HG03460 (cell line): ENCODE measurements at regions not wholly inside any gene's neighbourhood (a gene's known extent, or its start where the extent isn't known, plus 50 kb on each side); places are given as distances from the start of the nearest gene placed in this dataset.

ENCODE experiments used
- ATAC-seq: cut with Tn5 transposase; IDR thresholded peaks from one replicate; pipeline ENCODE4 v1.9.1; 2021; ENCODE audit not compliant: unreplicated experiment

DNA sequence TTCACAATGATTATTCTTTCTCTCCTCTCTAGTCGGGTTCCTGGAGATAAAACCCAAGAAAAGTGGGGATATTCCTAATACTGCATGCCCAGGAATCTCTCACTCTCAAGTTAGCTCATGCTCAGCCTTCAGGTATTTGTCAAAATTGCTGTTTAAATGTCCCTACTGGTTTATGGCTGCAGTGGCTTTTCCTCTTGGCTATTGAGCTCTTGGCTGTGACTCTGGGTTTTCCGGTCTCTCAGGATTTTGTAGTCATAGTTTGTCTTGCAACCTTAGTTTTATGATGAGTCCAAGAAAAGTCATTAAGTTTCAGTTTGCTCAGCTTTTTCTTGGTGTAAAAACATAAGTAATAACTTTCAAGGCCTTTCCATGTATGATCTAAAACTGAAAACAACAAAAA lies 820.7 kb upstream of the HS6ST1 start:
- no peak for ATAC-seq

DNA sequence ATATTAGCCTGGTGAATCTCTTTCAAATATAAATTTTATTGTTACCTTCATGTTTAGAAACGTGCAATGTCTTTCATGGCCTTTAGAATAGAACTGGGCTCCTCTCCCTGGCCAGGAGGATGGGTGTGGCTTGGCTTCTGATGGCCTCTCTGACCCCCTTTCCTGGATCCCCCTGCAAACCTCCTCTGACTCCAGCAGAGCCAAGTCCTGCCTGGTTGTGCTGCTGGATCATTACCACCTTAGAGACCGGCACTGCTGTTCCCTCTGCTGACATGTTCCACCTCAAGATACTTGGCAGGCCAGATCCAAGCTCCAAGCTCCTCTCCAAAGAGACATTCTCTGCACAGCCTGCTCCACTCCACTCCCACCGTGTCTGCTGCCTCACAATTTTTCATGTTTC lies 823.8 kb upstream of the HS6ST1 start:
- ATAC-seq: no peak

DNA sequence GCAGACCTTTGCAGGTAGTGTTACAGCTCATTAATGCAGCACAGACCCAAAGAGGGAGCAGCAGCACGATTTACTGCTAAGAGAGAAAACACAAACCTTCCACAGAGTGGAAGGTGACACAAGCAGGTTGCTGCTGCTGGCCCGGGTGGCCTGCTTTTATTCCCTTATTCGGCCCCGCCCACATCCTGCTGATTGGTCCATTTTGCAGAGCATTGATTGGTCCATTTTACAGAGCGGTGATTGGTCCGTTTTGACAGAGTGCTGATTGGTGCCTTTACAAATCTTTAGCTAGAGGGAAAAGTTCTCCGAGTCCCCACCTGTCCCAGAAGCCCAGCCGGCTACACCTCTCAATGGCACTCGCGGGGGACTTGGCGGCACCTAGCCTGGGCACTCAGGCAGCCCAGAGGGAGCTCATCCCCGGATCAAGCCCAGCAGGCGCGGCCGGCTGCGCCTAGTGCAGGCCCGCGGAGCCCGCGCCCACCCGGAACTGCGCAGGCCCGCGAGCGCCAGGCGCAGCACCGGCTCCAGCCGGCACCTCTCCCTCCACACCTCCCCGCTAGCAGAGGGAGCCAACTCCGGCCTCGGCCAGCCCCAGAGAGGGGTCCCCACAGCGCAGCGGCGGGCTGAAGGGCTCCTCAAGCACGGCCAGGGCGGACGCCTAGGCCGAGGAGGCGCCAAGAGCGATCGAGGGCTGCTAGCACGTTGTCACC lies 825.6 kb upstream of the HS6ST1 start:
- no peak for ATAC-seq

DNA sequence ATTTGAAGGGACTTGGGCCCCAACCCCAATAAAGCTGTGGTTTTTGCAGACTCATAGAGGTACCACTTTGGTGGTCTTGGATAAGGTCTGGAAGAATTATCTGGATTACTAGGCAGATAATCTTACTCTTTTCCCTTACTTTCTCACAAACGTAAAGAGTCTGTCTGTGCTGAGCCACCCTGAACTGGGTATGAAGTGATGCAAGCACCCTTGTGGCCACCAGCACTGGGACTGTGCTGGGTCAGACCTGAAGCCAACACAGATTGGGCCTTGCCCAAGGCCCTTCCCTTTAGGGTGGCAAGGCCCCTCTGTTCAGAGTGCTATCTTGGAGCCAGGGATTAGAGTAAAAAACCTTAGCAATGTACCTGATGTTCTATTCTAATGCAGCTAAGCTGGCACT lies 827.0 kb upstream of the RAB6C start:
- ATAC-seq: no peak

DNA sequence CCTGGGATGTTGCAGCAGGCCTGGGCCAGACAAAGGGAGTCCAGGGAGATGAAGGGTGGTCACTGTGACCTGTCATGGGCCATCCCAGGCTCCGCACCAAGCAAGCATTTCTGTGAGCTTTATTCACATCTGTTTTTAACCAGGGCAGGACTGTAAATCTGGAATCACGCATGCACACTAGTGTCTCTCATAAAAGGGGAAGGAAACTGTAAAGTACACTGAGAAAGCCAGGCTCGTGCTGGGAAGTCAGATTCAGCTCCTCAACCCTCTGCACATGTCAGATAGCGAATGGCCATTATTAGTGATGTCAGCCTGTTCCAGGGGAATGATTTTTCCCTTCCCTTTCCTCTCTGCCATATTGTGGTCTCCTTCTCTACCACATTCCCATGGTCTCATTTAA lies 818.6 kb upstream of the RAB6C start:
- ATAC-seq: no peak

DNA sequence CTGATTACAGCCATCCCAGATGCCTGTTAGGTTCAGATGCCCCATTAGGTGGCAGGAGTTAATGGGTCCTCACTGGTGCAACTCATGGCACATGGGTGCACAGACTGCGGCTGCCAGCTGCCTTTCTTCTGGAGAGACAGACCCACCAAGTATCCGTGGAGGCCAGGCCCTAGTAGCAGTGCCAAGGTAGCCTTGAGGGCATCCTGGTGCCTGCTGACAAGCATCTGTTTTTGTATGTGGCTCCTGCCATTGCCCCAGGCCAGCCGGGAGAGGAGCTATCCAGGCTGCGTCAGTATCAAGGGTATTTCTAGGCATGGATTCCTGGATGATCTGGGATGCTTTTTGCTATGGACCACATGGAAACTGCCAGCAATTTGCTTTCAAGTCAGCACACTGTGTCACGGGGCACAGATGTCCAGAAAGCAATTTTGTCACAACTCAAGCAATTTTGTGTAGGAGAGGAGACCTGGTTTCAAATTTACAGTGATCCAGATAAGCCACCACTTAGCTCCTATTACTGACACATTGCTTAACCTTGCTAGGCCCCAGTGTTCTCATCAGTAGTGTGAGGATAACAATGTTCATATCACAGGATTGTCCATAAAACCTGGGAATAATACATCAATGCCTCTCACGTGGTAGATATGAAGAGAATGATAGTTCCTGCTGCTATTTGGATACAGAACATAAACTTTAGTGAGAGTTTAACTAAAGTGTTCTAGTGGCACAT lies 815.1 kb upstream of the RAB6C start:
- no peak for ATAC-seq

DNA sequence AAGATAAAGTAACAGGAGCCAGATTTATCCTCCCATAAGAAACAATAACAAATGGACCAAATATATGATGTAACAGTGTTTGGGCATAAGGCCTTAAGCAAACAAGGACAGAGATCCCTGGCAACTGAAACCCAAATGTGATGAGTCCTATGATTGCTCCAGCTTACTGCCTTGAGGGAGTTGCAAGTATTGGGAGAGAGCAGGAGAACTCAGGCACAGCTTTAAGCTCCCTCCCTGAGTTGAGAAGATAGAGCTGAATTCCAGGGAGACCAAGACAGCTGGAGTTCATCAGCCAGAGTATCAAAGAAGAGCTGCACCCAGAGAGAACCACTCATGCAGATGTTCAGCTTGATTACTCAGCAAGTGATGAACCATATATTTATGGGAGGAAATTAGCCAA lies 814.5 kb upstream of the RAB6C start:
- ATAC-seq: no peak

DNA sequence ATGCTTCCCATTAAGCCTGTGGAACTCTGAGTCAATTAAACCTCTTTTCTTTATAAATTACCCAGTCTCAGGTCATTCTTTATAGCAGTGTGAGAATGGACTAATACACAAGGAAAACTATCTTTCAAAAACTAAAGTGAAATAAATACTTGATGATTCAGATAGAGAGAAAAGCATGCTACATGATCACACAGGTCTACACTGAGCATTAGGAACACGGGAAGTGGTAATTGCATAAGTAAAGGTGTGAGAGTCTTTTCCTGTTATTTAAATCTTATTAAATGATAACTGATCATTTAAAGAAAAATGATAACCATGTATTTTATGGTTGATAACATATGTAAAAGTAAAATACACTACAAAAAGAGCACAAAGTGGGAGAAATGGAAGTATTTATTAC lies 812.0 kb upstream of the RAB6C start:
- no peak for ATAC-seq

DNA sequence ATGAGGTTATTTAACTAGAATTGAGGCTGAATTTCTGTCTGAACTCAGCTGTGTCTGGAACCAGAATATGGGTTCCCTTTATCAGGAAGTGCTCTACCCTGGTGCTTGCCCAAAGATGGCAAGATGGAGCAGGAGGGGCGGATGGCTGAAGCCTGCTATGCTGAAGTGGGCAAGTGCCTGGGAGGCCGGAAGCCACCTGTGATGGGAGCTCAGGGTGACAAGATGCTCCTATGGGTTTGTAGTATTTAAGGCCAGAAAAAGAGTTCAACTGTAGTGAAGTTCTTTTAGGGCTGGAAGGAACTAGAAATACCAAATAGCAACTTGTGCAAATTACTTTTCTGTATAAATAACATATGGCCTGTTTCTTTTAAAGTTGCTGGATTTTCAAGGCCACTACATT lies 808.9 kb upstream of the RAB6C start:
- ATAC-seq: no peak

DNA sequence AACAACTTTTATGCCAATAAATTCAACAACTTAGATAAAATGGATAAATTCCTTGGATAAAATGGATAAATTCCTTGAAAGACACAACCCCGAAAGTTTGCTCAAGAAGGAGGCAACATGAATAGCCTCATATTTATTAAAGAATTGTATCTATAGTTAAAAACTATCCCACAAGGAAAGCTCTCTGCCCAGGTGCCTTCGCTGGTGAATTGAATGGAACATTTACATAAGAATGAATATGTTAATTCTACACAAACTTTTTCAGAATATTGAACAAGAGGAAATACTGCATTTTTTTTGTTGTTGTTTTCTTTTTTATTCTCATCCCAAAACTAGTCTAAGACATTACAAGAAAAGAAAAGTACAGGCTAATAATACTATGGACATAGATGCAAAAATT lies 805.3 kb upstream of the RAB6C start:
- no peak for ATAC-seq

DNA sequence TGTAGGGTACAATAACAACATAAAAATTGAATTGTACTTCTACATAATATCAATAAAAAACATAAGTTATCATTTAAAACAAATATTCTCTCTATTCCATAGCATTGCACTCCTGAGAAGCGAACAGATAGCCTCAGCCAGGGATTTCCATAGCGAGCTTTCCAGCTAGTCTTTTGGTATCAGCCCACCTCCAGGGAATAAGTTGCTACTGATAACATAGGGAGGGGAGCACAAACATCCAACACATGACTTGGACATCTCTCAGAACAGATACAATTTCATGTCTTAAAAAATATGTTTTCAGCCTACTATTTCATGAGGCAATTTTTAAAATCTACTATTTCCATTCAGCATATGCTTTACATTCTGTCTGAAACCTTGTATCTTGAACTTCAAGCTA lies 804.4 kb upstream of the RAB6C start:
- no peak for ATAC-seq

DNA sequence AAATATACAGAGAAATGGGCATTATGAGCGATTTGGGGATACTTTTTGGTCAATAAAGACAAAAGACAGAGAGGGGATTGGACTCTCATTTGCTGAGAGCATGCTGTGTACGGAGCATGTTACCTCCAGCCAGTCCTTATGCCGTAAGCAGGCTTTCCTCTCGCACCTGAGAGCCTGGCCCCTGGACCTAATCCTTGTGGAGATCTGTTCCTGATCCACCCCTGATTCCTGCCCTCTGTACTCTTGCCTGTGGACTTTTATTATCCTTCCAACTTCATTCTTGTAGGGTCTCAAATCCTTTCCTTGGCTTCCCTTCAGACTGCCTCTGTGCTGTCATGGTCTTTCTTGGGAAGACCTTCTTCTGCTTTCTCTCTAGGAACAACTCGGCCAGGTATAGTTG lies 803.1 kb upstream of the RAB6C start:
- ATAC-seq: no peak

DNA sequence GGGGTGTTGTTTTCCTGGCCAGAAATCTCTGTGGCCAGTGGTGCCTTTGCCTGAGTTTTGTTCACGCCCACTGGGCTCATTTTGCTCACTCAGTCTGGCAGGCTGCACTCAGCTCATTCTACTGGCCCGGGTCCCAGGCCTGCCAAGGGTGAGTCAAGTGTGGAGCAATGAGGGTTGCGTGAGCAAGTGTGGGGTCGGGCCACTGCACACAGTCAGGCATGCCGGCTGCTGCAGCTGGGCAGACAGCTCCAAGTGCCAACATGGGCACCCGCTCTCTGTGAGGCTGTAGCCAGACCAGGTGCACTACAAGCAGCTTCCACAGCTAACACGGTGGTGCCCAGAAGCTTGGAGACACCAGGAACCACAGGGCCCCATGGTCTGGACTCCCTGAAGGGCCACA lies 801.1 kb upstream of the RAB6C start:
- ATAC-seq: no peak

DNA sequence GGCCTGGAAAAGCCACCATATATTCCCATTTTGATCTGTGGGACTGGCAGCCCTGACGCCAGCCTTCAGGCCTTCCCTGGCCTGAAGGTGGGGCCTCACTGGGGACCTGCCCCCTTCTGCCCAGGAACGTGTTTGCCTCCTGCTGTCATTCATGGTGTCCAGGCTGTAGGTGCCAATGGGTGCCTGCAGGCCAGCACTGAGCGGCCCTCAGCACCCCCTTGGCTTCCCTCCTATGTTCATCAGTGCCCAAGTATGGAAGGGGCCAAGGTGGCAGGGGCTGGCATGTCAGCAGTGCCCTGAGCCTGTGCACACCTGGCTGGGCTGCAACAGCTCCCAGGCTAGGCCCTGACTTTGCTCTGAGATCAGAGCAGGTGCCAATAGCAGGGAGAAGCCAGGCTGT lies 800.3 kb upstream of the RAB6C start:
- ATAC-seq: no peak

DNA sequence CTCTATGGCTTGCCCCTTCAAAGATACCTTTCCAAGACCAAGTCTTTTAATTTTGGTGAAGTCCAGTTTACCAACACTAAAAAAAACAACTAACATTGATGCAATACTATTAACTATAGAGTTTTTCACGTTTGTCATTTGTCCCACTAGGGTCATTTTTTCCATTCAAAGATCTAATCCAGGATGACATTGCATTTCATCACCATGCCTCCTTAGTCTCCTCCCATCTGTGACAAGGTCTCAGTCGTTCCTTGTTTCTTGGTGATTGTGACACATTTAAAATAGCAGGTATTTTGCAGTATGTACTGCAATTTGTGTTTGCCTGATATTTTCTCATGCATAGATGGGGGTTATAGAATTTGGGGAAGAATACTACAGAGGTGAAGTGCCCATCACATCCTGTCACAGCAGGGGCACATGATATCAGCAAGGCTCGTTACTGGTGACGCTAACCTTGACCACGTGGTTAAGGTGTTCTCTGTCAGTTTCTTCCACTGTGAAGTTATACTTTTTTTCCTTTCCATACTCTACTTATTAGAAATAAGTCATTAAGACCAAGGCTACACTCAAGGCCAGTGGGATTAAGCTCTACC lies 799.2 kb upstream of the RAB6C start:
- no peak for ATAC-seq

DNA sequence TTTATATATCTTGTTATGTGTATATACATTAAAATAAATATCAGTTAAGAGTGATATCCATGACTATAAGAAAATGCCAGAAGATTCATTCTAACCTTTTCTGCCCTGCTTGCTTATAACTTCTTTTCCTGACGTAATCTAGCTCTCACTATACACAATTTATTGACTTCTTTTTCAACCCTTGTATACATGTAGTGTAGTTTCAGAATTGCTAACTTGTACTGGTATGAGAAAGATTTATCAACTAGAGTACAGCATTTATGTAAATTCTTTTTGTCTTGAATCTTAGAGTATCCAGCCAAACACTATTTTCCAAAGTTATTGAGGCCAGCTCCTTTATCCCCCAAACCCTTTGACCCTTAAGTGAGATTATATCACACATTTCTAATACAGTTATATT lies 798.0 kb upstream of the RAB6C start:
- ATAC-seq: no peak

DNA sequence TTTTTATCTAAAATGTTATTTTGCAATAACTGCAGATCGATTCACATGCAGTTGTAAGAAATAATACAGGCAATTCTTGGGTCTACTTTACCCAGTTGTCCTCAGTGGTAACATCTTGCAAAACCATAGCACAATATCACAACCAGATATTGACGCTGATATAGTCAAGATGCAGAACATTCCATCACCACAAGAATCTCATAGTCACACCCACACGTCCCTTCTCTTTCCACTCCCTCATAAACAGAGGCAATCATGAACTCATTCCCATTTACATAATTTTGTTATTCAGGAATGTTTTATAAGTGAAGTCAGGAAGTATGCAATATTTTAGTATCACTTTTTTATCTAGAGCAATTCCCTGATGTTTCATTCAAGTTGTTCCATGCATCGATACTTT lies 797.5 kb upstream of the RAB6C start:
- no peak for ATAC-seq

DNA sequence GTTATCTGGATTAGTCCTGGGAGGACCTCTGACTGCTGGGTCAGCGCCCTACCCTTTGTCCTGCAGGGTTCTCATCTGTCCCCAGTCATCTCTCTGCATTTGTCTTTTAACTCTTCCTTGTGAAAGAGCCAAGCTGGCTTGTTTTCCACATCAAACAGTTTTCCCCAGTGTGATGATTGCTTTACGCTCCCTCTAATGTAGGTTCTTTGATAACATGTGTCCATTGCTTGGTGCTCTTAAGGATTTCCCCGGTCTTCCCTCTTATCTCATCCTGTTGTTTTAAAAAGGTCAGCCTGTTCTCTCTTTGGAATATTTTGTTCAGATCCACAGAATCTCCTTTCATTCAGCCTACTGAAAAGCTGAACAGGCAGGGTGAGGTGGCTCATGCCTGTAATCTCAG lies 792.1 kb upstream of the RAB6C start:
- no peak for ATAC-seq

DNA sequence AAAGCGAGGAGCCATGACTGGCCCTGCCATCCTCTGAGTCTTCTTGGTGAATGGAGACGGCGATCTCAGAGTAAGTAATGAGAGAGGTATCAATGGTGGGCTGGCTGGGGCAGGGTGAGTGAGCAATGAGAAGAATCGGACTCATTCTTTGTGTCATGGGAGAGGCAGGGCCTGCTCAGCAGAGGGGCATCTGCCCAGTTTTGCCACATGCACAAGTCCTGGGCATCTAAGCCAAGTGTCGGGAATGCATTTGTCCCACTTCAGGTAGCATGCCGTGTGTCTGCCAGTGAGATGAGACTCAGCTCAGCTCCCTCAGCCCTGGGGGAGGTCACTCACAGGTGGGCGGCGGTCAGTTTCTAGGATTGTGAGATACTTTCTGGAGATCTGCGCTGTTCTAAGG lies 791.0 kb upstream of the RAB6C start:
- ATAC-seq: no peak

DNA sequence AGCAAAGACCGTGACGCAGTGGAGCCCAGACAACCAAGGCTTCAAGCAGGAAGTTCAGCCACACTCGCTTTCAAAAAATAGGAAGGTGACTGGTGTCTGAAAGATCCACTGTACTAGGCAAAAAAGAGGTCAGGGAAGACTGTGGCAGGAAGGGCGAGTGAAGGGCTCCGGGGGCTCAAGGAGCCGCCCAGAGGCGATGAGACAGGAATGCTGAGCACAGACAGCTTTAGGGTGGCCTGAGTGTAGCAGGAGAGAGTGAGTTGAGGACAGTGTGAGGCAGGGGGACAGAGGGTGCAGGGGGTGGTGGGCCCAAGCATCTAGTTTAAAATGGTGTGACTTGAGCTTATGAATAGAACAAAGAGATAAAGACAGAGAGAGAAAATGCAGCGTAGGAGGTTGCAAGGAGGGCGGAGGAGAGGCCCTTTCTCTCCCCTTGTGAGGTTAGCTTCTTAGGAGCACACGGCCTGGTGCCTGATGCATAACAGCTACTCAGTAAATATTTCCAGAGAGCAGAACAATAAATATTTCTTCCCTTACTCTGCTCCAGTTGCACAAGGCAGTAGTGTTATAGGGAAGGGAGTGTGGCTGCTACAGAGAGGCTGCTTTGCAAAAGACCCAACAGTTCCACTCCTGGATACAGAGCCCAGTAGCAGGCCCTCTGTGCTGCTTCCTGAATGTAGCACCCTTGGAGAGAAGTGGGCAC lies 789.7 kb upstream of the RAB6C start:
- no peak for ATAC-seq

DNA sequence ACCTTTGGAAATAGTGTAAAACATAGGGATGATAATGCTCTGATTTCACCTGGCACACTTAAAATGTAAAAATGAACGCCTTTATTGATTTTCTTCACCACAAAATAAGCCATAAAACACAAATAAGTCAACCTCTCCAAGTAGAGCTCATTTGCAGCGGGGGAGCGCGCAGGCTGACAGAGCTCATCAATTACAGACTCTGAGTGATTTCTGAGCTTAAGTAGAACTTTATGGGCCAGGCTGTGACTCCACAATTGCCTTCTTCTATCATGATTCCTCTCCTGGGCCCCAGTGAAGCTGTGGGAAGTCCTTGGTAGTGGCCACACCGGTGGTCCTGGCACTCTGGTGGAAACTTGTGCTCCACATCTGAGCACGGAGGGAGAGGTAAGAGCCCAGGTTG lies 789.0 kb upstream of the RAB6C start:
- ATAC-seq: no peak

DNA sequence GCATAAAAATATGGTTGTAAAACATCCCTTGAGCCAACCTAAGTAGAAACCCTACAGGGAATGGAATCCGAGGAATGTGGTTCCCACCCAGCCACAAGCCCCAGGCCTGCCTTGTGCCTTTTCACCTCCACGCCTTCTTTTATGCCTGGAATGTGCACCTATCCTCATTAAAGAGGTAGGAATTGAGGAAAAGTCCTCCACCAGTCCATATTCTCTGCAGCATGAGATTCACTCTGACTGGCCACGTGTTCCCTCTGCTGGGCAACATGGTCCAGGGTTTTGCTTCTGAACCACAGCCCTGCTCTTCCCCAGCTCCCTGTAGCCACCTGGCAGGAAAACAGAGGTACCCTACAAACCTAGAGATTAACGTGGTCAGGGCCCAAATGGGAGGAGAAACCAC lies 787.9 kb upstream of the RAB6C start:
- no peak for ATAC-seq
